ENCODE measurements at regions not wholly inside any gene's neighbourhood (a gene's known extent, or its start where the extent isn't known, plus 50 kb on each side); places are given as distances from the start of the nearest gene placed in this dataset.

GRCh38 chr4:24672880-24673279 lies 88.5 kb upstream of the DHX15 start:
- TF ChIP-seq CTCF (IDR thresholded peaks at IDR 0.05; ENCODE audit: borderline replicate concordance, extremely low read depth, low read length, poor library complexity, severe bottlenecking): no peak
- TF ChIP-seq EZH2 (IDR thresholded peaks at IDR 0.05; ENCODE audit: borderline replicate concordance, low read depth, low read length, severe bottlenecking): no peak
